KOPT-K1 (cell line): ENCODE measurements at regions not wholly inside any gene's neighbourhood (a gene's known extent, or its start where the extent isn't known, plus 50 kb on each side); places are given as distances from the start of the nearest gene placed in this dataset.
"Not testable (repeated sequence)": the region's sequence is repeated elsewhere in the genome, so short reads cannot be mapped to it uniquely, and the experiment has no call there.

Experiments used
- H3K27ac ChIP-seq: fragments of 200-600 bp; sonication (generic); 2 replicates; pipeline ENCODE4 v1.5.1; 2016; ENCODE audit warnings: antibody characterized with exemption, mild to moderate bottlenecking, low read depth, low read length; ENCODE audit not compliant: poor library complexity, severe bottlenecking
- H3K36me3 ChIP-seq: fragments of 200-600 bp; sonication (generic); 2 replicates; pipeline ENCODE4 v1.5.1; 2017; ENCODE audit warnings: antibody characterized with exemption, mild to moderate bottlenecking, low read length, moderate library complexity; ENCODE audit not compliant: insufficient read depth
- H3K9me3 ChIP-seq: fragments of 200-600 bp; sonication (generic); 2 replicates; pipeline ENCODE4 v1.5.1; 2017; ENCODE audit warnings: antibody characterized with exemption, low read length, mild to moderate bottlenecking; ENCODE audit not compliant: insufficient read depth, poor library complexity, severe bottlenecking

GRCh38 chr9:65435464-65435863 is 150.5 kb upstream of the FOXD4L5 start:
- Histone ChIP-seq H3K9me3 (peaks cover 23% of the 10 kb centered on the region), H3K27ac (no peak overlapping the region), H3K36me3 (no peaks in the 10 kb centered on the region)

GRCh38 chr9:65432722-65433323 is 147.8 kb upstream of the FOXD4L5 start:
- no peak overlapping the region for H3K27ac ChIP-seq
- H3K9me3 ChIP-seq, result peaks cover 29% of the 10 kb centered on the region
- H3K36me3 ChIP-seq, result no peaks in the 10 kb centered on the region

DNA sequence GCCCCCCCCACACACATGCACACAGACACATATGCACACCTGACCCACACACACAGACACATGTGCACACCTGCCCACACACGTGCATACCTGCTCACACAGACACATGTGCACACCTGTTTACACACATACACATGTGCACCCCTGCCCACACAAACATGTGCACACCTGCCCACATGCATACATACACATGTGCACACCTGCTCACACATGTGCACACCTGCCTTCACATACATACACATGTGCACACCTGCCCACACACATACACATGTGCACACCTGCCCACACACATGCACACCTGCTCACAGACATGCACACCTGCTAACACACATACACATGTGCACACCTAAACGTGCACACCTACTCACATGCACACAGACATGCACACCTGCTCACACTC is 147.0 kb upstream of the FOXD4L5 start:
- Histone ChIP-seq H3K9me3 (peaks cover 29% of the 10 kb centered on the region), H3K27ac (no peak overlapping the region), H3K36me3 (no peaks in the 10 kb centered on the region)

DNA sequence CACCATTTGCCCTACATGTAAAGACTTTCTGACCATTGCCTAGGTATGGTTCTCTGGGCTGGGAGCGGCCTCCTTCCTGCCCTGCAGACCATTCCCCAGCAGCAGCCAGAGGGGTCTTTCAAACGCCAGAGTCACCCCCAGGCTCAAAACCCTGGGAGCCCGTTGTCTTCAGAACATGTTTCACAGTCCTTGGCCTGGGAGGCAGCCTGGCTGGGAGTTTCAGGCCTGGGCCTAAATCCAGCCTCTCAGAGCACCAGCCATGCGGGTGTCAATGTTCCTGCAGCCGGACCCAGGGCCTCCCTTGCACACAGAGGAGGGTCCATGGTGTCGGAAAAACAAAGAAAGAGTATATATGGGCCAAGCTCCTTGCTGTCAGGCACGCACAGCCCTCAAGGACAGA is 145.2 kb upstream of the FOXD4L5 start:
- Histone ChIP-seq H3K27ac (no peak overlapping the region), H3K9me3 (peaks cover 40% of the 10 kb centered on the region), H3K36me3 (no peaks in the 10 kb centered on the region)

- H3K36me3 ChIP-seq, H3K27ac ChIP-seq: not testable (repeated sequence)
- H3K9me3 ChIP-seq, result peaks cover 33% of the 10 kb centered on the region
These were observed 142.4 kb upstream of the FOXD4L5 start for GRCh38 chr9:65427361-65427760.

- H3K9me3 ChIP-seq, result peaks cover 28% of the 10 kb centered on the region
- H3K36me3 ChIP-seq, H3K27ac ChIP-seq: not testable (repeated sequence)
These were observed 141.8 kb upstream of the FOXD4L5 start for GRCh38 chr9:65426813-65427212.

DNA sequence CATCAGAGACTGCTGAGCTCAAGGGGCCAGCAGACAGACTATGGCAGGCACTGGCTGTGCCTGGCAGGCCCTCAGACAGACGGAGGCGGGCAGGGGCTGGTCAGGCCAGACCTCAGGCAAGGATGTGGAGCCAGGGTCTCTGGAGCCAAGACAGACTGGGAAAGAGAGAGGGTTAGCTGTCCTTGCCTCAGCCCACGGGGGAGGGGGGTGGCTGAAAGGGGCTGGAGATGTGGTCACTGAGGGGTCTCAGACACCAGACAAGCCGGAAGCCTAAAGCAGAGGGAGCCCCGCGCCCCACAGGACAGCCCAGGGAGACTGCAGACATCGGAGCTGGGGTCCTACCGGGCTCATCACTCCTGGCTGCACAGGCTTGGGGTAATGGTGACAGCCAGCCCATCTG is 141.2 kb upstream of the FOXD4L5 start:
- Histone ChIP-seq H3K9me3 (peaks cover 22% of the 10 kb centered on the region), H3K27ac (no peak overlapping the region), H3K36me3 (no peaks in the 10 kb centered on the region)

GRCh38 chr9:65425183-65425582 is 140.2 kb upstream of the FOXD4L5 start:
- peaks cover 17% of the 10 kb centered on the region for H3K9me3 ChIP-seq
- not testable (repeated sequence) for H3K36me3 ChIP-seq, H3K27ac ChIP-seq

- H3K27ac ChIP-seq, H3K36me3 ChIP-seq: not testable (repeated sequence)
- H3K9me3 ChIP-seq, result peaks cover 14% of the 10 kb centered on the region
These were observed 139.5 kb upstream of the FOXD4L5 start for GRCh38 chr9:65424437-65424984.

DNA sequence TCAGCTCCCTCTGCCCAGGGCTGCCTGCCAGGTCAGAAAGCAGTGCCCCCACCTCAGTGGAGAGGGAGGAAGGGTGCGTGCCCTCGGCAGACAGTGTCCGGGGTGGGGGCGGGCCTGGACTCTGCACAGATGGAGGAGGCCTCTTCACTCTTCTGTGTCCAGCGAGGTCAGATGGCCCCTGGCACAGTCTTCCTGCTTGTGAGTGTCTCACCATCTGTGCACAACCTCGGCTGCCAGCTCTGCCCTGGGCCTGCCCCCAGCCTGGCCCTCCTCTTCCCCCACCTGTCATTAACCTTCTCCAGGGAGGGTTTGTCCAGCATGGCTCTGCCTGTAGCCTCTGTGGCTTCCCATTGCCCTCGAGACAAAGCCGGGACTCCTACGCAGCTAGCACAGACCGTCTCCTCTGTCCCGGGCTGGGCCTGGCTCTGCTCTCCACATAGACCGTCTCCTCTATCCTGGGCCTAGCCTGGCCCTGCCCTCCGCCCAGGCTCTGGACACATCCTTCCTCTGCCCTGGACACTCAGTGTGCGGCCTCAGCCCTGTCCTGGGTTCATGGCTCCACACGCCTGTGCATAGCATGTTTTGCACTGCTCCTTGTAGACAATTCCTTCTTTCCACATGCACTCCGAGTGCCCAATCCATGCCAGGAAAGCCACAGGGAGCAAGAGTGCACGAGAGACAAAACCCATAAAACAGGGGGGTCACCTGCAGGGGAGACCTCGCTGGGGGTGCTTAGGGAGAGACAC is 138.9 kb upstream of the FOXD4L5 start:
- H3K27ac ChIP-seq, H3K36me3 ChIP-seq: not testable (repeated sequence)
- H3K9me3 ChIP-seq, result peaks cover 14% of the 10 kb centered on the region

DNA sequence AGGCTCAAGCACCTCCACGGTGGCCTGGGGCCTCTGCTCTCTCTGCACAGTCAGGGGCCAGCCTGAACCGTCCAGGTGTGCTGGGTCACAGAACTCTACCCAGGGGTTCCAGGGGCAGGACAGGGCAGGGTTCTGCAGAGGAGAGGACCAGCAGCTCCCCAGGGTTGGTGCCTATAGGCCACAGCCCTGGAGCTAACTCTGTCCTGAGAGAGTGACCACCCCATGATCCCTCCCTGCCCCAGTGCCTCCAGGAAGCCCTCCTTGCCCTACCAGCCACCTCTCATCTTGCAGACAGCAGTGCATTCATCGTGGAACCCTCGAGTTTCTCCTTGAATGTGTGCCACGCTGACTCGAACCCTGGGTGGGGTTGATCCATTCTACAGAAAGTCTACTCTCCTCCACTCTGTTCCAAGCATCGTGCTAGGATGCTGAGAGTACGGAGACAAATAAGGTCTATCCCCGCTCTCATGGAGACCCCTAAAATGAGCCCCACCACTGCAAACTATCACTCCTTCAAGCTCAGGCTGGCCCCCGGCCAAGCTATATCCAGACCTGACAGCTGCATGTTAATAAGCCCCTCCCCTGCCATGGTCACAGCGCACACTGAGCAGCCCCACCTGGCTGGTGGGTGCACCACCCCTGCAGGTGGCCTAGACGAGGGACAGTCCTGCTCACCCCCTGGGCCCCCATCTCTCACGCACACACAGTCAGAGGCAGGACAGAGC is 138.1 kb upstream of the FOXD4L5 start:
- H3K36me3 ChIP-seq, H3K27ac ChIP-seq: not testable (repeated sequence)
- H3K9me3 ChIP-seq, result peaks cover 14% of the 10 kb centered on the region

DNA sequence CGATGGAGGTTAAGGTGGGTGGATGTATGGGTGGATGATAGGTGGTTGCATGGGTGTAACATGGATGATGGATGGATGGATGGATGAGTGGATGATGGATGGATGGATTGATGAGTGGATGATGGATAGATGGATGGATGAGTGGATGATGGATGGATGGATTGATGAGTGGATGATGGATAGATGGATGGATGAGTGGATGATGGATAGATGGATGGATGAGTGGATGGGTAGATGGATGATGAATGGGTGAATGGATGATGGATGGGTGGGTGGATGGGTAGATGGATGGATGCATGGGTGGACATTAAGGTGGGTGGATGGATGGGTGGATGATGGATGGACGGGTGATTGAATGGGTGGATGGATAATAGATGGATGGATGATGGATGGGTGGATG is 136.5 kb upstream of the FOXD4L5 start:
- peaks cover 14% of the 10 kb centered on the region for H3K9me3 ChIP-seq
- H3K27ac ChIP-seq, result not testable (repeated sequence)

DNA sequence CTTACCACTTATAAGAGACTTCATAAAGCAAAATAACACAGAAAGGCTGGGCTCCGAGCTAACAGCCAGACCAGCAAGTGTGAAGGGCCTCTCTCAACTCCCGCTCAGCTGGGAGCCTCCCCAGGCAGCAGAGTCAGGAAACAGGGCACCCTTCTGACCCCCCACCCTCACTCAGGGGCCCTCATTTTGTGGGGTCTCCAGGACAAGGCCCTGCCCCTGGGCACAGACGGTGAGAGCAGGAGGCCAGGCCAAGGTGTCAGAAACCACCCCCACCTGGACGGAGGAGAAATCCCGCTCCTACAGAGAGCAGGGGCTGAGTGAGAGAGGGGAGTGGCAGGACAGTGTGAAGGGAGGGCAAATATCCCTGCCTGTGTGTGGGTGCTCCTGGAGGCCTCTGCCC is 135.8 kb upstream of the FOXD4L5 start:
- Histone ChIP-seq H3K9me3 (peaks cover 8% of the 10 kb centered on the region), H3K27ac (no peak overlapping the region), H3K36me3 (no peaks in the 10 kb centered on the region)

More for the DNA sequence above, 136.5 kb upstream of the FOXD4L5 start:
- H3K36me3 ChIP-seq, result not testable (repeated sequence)

- H3K9me3 ChIP-seq, H3K36me3 ChIP-seq, H3K27ac ChIP-seq: not testable (repeated sequence)
These were observed 134.0 kb upstream of the FOXD4L5 start for GRCh38 chr9:65418966-65419365.

DNA sequence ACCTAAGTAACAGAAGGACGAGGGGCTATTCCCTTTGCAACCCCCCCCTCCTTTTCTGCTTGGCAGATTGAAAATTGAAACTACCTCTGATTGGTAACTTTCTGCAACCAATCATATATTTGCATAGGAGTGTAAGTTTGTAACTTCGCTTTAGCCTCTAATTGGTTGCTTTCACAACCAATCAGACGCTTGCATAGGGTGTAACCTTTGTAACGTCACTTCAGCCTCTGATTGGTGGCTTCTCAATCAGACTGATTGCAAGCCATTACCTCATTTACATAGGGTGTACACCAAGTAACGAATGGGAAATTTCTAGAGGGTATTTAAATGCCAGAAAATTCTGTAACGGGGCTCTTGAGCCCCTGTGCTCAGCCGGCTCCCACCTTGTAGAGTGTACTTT is 131.9 kb upstream of the FOXD4L5 start:
- not testable (repeated sequence) for H3K9me3 ChIP-seq, H3K27ac ChIP-seq

More for the DNA sequence above, 131.9 kb upstream of the FOXD4L5 start:
- not testable (repeated sequence) for H3K36me3 ChIP-seq
